ENCODE measurements at regions not wholly inside any gene's neighbourhood (a gene's known extent, or its start where the extent isn't known, plus 50 kb on each side); places are given as distances from the start of the nearest gene placed in this dataset.

DNA sequence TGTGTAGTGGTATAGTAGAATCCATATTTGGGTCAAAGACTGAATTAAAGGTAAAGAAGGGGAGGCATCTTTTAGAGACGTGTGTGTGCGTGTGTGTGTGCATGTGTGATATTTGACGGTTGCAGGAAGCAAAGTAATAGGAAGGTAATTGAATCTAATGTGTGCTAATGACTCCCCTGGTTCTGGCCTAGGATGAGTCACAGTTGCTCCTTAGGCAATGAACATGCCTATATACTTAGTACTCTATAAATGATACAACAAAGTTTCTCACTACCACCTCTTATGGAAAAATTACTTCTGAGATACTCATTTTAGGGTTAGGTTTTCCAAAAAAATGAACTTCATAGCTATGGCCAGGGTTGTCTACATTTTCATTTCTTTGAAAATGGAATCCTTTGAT is 409.6 kb downstream of the GUCY1A2 start:
- peaks cover 6% of the 10 kb centered on the region for H3K4me1 Mint-ChIP-seq (ENCODE audit: unreplicated experiment)
- TF ChIP-seq, protein P1, sequence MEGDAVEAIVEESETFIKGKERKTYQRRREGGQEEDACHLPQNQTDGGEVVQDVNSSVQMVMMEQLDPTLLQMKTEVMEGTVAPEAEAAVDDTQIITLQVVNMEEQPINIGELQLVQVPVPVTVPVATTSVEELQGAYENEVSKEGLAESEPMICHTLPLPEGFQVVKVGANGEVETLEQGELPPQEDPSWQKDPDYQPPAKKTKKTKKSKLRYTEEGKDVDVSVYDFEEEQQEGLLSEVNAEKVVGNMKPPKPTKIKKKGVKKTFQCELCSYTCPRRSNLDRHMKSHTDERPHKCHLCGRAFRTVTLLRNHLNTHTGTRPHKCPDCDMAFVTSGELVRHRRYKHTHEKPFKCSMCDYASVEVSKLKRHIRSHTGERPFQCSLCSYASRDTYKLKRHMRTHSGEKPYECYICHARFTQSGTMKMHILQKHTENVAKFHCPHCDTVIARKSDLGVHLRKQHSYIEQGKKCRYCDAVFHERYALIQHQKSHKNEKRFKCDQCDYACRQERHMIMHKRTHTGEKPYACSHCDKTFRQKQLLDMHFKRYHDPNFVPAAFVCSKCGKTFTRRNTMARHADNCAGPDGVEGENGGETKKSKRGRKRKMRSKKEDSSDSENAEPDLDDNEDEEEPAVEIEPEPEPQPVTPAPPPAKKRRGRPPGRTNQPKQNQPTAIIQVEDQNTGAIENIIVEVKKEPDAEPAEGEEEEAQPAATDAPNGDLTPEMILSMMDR (conservative IDR thresholded peaks at IDR 0.05), result no peak
- H3K4me3 Mint-ChIP-seq, result no peak overlapping the region
- H3K27ac Mint-ChIP-seq, result no peak overlapping the region
- no peaks in the 10 kb centered on the region for H3K36me3 Mint-ChIP-seq
- no peaks in the 10 kb centered on the region for H3K27me3 Mint-ChIP-seq
- DNase-seq (ENCODE audit: extremely low spot score, unreplicated experiment), result no peak
- H3K9me3 Mint-ChIP-seq, result no peaks in the 10 kb centered on the region

DNA sequence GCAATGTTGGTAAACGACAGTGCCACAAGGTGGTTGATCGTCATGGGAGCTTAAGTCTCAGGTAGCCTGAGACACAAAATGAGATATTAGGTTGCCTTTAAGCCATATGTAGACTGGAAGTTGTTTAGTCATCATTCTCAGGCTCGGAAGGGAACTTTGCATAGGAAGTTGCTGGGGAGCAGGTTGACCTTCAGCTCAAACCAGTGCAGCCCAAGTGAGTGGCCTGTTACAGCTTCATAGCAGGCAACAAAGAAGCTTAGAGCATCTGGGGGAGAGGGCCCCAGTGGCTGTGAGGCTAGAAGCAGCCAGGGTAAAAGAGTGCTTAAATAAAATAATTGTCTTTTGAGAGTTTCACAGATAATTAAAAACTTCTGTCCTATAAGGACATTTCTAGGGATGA is 404.0 kb downstream of the GUCY1A2 start:
- H3K27ac Mint-ChIP-seq, result no peak overlapping the region

DNA sequence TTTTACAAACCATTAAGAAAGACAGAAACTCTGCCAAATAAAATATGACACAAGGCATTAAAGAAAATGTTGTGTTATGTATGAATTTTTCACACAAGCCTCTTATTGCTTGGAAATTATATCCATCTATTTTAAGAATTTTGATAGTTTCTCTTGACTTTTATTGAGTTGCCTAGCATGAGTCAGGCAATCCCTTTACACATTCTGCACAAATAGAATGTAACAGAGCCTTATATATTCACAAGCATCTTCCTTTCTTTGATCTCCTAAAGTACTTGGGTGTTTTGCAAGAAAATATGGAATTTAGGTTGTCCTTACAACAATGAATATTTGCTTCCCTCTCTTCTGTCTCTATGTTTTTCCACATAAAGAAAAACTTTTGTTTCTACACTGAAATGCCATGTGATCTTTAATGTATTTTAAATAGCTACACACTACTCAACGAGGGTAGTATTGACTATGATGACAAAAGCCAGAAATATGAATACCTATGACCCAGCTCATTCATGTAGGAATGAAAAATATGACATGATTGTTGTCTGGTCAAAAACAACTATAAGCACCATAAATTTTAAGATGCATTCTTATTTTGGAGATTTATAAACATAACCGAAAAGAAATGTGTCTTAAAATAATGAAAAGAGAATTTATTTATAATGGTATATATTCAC is 398.8 kb downstream of the GUCY1A2 start:
- H3K36me3 Mint-ChIP-seq, result no peaks in the 10 kb centered on the region
- no peak overlapping the region for H3K27ac Mint-ChIP-seq
- DNase-seq (ENCODE audit: extremely low spot score, unreplicated experiment), result no peak
- TF ChIP-seq, protein P1 (conservative IDR thresholded peaks at IDR 0.05), result no peak
- no peaks in the 10 kb centered on the region for H3K27me3 Mint-ChIP-seq
- H3K4me1 Mint-ChIP-seq (ENCODE audit: unreplicated experiment), result no peaks in the 10 kb centered on the region
- no peaks in the 10 kb centered on the region for H3K9me3 Mint-ChIP-seq
- H3K4me3 Mint-ChIP-seq, result no peak overlapping the region

More for the DNA sequence above, 404.0 kb downstream of the GUCY1A2 start:
- Mint-ChIP-seq H3K4me3 (no peak overlapping the region), H3K27me3 (no peaks in the 10 kb centered on the region), H3K36me3 (no peaks in the 10 kb centered on the region), H3K4me1 (ENCODE audit: unreplicated experiment) (no peaks in the 10 kb centered on the region), H3K9me3 (no peaks in the 10 kb centered on the region)
- no peak for DNase-seq (ENCODE audit: extremely low spot score, unreplicated experiment)
- TF ChIP-seq, protein P1 (conservative IDR thresholded peaks at IDR 0.05), result no peak

DNA sequence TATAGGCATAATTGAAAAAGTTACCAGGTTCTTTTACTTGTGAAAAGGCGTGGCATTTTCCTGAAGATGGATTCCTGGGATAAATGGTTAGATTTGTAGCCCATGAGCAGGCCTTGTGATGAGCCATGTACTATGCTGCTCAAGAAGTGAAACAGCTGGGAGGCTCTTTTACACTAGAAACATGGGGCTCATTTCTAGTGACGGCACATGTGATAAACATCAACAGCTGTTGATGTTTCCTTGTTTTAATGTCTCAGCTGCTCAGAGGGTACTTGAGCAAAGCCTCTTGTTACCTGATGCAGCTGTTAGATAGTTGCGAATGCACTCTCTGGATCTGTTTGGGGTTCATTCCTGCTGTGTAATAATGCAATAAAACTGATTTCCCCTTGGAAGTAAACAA is 396.8 kb downstream of the GUCY1A2 start:
- Mint-ChIP-seq H3K9me3 (no peaks in the 10 kb centered on the region), H3K4me1 (ENCODE audit: unreplicated experiment) (no peaks in the 10 kb centered on the region), H3K4me3 (no peak overlapping the region), H3K27me3 (no peaks in the 10 kb centered on the region), H3K27ac (no peak overlapping the region), H3K36me3 (no peaks in the 10 kb centered on the region)
- no peak for DNase-seq (ENCODE audit: extremely low spot score, unreplicated experiment)
- TF ChIP-seq, protein P1 (conservative IDR thresholded peaks at IDR 0.05), result no peak
